ENCODE measurements at regions not wholly inside any gene's neighbourhood (a gene's known extent, or its start where the extent isn't known, plus 50 kb on each side); places are given as distances from the start of the nearest gene placed in this dataset.

DNA sequence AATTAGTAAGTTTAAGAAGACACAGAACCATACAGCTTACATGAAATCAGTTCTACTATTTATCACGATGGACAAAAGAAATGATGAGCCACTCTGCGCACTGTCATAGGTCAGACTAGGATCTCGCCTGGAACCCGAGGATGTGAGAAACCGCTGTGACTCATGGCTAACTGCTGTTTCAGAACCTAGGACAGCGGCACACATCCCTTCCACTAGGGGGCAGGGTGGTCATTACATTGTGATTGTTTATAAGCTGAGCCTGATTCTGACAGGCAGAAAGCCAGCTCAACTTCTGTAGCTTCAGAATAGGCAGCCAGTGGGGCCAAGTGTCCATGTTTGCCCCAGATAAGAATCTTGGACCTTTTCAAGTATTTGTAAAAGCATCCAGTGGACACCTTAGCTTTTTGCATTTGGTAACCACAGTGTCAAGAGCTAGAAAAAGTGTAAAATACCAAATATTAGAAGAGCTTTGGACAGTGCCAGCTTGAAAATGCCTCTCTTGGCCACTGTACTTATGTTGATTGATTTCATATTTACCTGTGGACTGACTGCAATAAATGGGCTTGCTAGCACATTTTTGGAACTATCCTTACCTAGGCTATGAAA lies 115.8 kb downstream of the KBTBD8 start:
- TF ChIP-seq, protein P1, sequence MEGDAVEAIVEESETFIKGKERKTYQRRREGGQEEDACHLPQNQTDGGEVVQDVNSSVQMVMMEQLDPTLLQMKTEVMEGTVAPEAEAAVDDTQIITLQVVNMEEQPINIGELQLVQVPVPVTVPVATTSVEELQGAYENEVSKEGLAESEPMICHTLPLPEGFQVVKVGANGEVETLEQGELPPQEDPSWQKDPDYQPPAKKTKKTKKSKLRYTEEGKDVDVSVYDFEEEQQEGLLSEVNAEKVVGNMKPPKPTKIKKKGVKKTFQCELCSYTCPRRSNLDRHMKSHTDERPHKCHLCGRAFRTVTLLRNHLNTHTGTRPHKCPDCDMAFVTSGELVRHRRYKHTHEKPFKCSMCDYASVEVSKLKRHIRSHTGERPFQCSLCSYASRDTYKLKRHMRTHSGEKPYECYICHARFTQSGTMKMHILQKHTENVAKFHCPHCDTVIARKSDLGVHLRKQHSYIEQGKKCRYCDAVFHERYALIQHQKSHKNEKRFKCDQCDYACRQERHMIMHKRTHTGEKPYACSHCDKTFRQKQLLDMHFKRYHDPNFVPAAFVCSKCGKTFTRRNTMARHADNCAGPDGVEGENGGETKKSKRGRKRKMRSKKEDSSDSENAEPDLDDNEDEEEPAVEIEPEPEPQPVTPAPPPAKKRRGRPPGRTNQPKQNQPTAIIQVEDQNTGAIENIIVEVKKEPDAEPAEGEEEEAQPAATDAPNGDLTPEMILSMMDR (IDR thresholded peaks at IDR 0.05; ENCODE audit: unreplicated experiment) = peak; percentile 92
- peak; percentile 91 for DNase-seq (ENCODE audit: unreplicated experiment)
- H3K9me3 Mint-ChIP-seq (ENCODE audit: unreplicated experiment) = no peaks in the 10 kb centered on the region
- no peaks in the 10 kb centered on the region for H3K36me3 Mint-ChIP-seq (ENCODE audit: insufficient read depth, unreplicated experiment)
- no peak overlapping the region for H3K27ac Mint-ChIP-seq (ENCODE audit: low read depth, unreplicated experiment)
- H3K27me3 Mint-ChIP-seq (ENCODE audit: insufficient read depth, unreplicated experiment) = peaks cover 13% of the 10 kb centered on the region
- intact Hi-C loops (cut with micrococcal nuclease) = loop anchor here (1.0 to 5.0 kb wide), 4 partner anchors 142 to 1763 kb away; no protein-coding TSS in a partner anchor
- no peak overlapping the region for H3K4me3 Mint-ChIP-seq (ENCODE audit: unreplicated experiment)
- ChIA-PET CTCF (interaction anchor here (0.5 to 2.7 kb wide), 55 partner anchors 9 to 1851 kb away, joined by 3 to 17 read pairs (median 4); partner anchors contain the start of genes KBTBD8 and SUCLG2), POLR2A (no interaction called here)
- no peaks in the 10 kb centered on the region for H3K4me1 Mint-ChIP-seq (ENCODE audit: insufficient read depth, unreplicated experiment)
- BruUV-seq (replicated peaks) = no TSS peak

DNA sequence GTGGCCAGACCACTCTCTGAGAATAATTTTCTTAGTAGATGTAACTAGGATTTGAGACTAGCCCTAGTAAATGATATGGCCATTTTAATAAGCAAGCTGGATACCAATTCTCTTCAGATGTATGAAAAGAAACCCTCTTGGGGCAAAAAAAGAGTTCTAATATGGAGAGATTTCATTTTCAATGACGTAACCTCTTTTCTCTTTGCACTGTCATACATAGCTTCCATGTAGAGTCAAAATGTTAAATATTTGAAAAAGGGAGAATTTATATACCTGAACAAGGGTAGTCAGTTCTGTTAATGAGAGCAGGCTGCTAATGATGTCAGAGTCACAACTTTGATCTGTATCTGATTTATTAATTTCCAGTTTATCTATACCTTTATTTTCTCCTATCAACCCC lies 120.0 kb downstream of the KBTBD8 start:
- TF ChIP-seq, protein P1 (IDR thresholded peaks at IDR 0.05; ENCODE audit: unreplicated experiment) = no peak
- no peak overlapping the region for H3K27ac Mint-ChIP-seq (ENCODE audit: low read depth, unreplicated experiment)
- CTCF ChIA-PET = no interaction called here
- intact Hi-C loops (cut with micrococcal nuclease) = no loop called here
- no TSS peak for BruUV-seq (replicated peaks)
- H3K4me1 Mint-ChIP-seq (ENCODE audit: insufficient read depth, unreplicated experiment) = no peaks in the 10 kb centered on the region
- H3K4me3 Mint-ChIP-seq (ENCODE audit: unreplicated experiment) = no peak overlapping the region
- no peak for DNase-seq (ENCODE audit: unreplicated experiment)
- H3K27me3 Mint-ChIP-seq (ENCODE audit: insufficient read depth, unreplicated experiment) = no peaks in the 10 kb centered on the region
- POLR2A ChIA-PET = no interaction called here
- no peaks in the 10 kb centered on the region for H3K36me3 Mint-ChIP-seq (ENCODE audit: insufficient read depth, unreplicated experiment)
- H3K9me3 Mint-ChIP-seq (ENCODE audit: unreplicated experiment) = no peaks in the 10 kb centered on the region

DNA sequence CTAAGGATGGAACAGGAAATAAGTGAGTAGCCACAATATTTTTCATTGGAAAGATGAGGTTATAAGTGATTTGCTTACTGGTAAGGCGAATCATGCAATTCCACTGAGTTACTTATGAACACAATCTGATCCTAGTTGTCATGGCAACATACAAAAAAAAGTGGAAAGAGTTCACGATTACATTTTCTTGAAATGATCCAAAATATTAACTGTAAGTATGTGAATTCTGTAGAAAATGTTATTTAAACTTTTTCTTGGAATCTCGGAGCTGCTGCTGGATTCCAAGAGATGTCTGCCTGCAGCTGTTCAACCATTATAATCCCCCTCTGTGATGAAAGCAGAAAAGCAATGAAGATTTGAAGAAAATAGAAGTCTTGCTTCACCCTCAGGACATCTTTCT lies 120.5 kb downstream of the KBTBD8 start:
- H3K9me3 Mint-ChIP-seq (ENCODE audit: unreplicated experiment) = no peaks in the 10 kb centered on the region
- CTCF ChIA-PET = interaction anchor here (1.8 kb wide), 1 partner anchor 14 kb away, joined by 6 read pairs; no protein-coding TSS in a partner anchor
- no peak overlapping the region for H3K4me3 Mint-ChIP-seq (ENCODE audit: unreplicated experiment)
- no peaks in the 10 kb centered on the region for H3K36me3 Mint-ChIP-seq (ENCODE audit: insufficient read depth, unreplicated experiment)
- no TSS peak for BruUV-seq (replicated peaks)
- TF ChIP-seq, protein P1 (IDR thresholded peaks at IDR 0.05; ENCODE audit: unreplicated experiment) = no peak
- H3K27me3 Mint-ChIP-seq (ENCODE audit: insufficient read depth, unreplicated experiment) = no peaks in the 10 kb centered on the region
- POLR2A ChIA-PET = no interaction called here
- intact Hi-C loops (cut with micrococcal nuclease) = no loop called here
- H3K27ac Mint-ChIP-seq (ENCODE audit: low read depth, unreplicated experiment) = no peak overlapping the region
- H3K4me1 Mint-ChIP-seq (ENCODE audit: insufficient read depth, unreplicated experiment) = no peaks in the 10 kb centered on the region
- no peak for DNase-seq (ENCODE audit: unreplicated experiment)

DNA sequence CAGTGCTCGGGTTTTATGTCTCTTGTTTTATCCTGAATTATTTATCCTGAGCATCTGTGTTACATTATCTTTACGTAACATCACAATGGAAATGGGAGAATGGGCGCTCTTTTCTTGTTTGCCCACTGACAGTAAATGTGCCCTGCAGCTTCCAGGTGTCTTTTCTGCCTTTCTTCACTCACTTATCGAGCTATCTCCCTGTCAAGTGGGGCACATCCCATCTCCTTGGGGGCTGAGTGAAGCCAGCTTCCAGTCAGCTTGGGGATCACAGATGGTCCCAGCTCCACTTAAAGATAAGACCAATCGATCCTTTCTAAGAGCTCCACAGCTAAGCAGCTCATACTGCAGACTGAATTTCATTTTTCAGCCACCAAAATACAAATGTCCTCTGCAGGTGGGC lies 125.8 kb downstream of the KBTBD8 start:
- POLR2A ChIA-PET = interaction anchor here (0.7 kb wide), 1 partner anchor 1651 kb away, joined by 3 read pairs; no protein-coding TSS in a partner anchor
- TF ChIP-seq, protein P1 (IDR thresholded peaks at IDR 0.05; ENCODE audit: unreplicated experiment) = no peak
- H3K4me3 Mint-ChIP-seq (ENCODE audit: unreplicated experiment) = no peak overlapping the region
- H3K36me3 Mint-ChIP-seq (ENCODE audit: insufficient read depth, unreplicated experiment) = no peaks in the 10 kb centered on the region
- no peaks in the 10 kb centered on the region for H3K4me1 Mint-ChIP-seq (ENCODE audit: insufficient read depth, unreplicated experiment)
- DNase-seq (ENCODE audit: unreplicated experiment) = no peak
- intact Hi-C loops (cut with micrococcal nuclease) = no loop called here
- no TSS peak for BruUV-seq (replicated peaks)
- CTCF ChIA-PET = interaction anchor here (0.6 to 1.1 kb wide), 3 partner anchors 10 to 453 kb away, joined by 4 to 6 read pairs (median 6); no protein-coding TSS in a partner anchor
- H3K27me3 Mint-ChIP-seq (ENCODE audit: insufficient read depth, unreplicated experiment) = no peaks in the 10 kb centered on the region
- no peak overlapping the region for H3K27ac Mint-ChIP-seq (ENCODE audit: low read depth, unreplicated experiment)
- no peaks in the 10 kb centered on the region for H3K9me3 Mint-ChIP-seq (ENCODE audit: unreplicated experiment)
